ENCODE measurements at regions not wholly inside any gene's neighbourhood (a gene's known extent, or its start where the extent isn't known, plus 50 kb on each side); places are given as distances from the start of the nearest gene placed in this dataset.

- DNase-seq, result no peak
- no peak overlapping the region for H3K4me3 ChIP-seq (ENCODE audit: low read length)
- no peaks in the 10 kb centered on the region for H3K4me1 ChIP-seq (ENCODE audit: control insufficient read depth, insufficient read depth, low read length)
- intact Hi-C loops (cut with DNase I), result loop anchor here in 1 of 4 donors (10.0 kb wide), 1 partner anchor 431 kb away; no protein-coding TSS in a partner anchor
- WGBS, result 79% methylated on average over 1 of the region's 1 CpG
- ATAC-seq, result no peak
- no peak overlapping the region for H3K27ac ChIP-seq (ENCODE audit: low read length)
- H3K9me3 ChIP-seq (ENCODE audit: control insufficient read depth, low read length), result peaks cover 3% of the 10 kb centered on the region
- no peaks in the 10 kb centered on the region for H3K27me3 ChIP-seq (ENCODE audit: control insufficient read depth, insufficient read depth)
Measured at GRCh38 chr6:95423331-95423730, 154.0 kb upstream of the MANEA start.

GRCh38 chr6:95431637-95432228 is 145.6 kb upstream of the MANEA start:
- H3K27ac ChIP-seq (ENCODE audit: low read length), result no peak overlapping the region
- no peak overlapping the region for H3K4me3 ChIP-seq (ENCODE audit: low read length)
- H3K27me3 ChIP-seq (ENCODE audit: control insufficient read depth, insufficient read depth), result no peaks in the 10 kb centered on the region
- WGBS, result 53% methylated on average over 2 of the region's 2 CpGs
- no peaks in the 10 kb centered on the region for H3K9me3 ChIP-seq (ENCODE audit: control insufficient read depth, low read length)
- intact Hi-C loops (cut with DNase I), result no loop called here
- DNase-seq (peak in 2 of 3 donors; percentile 17 to 43), ATAC-seq (no peak)
- no peaks in the 10 kb centered on the region for H3K4me1 ChIP-seq (ENCODE audit: control insufficient read depth, insufficient read depth, low read length)

GRCh38 chr6:95439741-95440140 is 137.6 kb upstream of the MANEA start:
- no peaks in the 10 kb centered on the region for H3K4me1 ChIP-seq (ENCODE audit: control insufficient read depth, insufficient read depth, low read length)
- DNase-seq (no peak), ATAC-seq (no peak)
- no peak overlapping the region for H3K4me3 ChIP-seq (ENCODE audit: low read length)
- H3K9me3 ChIP-seq (ENCODE audit: control insufficient read depth, low read length), result no peaks in the 10 kb centered on the region
- no peaks in the 10 kb centered on the region for H3K27me3 ChIP-seq (ENCODE audit: control insufficient read depth, insufficient read depth)
- 87% methylated on average over 2 of the region's 2 CpGs for WGBS
- intact Hi-C loops (cut with DNase I), result loop anchor here in 1 of 4 donors (10.0 kb wide), 1 partner anchor 415 kb away; no protein-coding TSS in a partner anchor
- H3K27ac ChIP-seq (ENCODE audit: low read length), result no peak overlapping the region

DNA sequence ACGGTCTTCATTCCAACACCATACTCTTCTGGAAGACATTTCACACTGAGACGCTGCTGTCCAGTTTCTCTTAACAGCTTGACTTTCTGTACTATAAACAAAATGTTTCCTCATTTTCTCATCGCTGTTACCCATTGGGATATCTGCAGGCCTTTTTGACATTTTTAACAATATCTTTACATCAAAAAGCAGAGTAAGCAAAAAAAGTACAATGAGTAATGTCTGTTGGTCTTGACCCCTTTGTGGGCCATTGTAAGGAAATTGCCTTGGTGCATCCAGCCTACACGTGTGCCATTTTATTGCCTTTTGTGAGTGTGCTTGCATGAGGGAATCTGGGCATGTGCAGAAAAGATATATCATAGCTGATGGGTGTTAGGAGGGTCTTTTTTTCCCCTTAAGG is 129.1 kb upstream of the MANEA start:
- DNase-seq (no peak), ATAC-seq (no peak)
- no peaks in the 10 kb centered on the region for H3K27me3 ChIP-seq (ENCODE audit: control insufficient read depth, insufficient read depth)
- H3K4me1 ChIP-seq (ENCODE audit: control insufficient read depth, insufficient read depth, low read length), result no peaks in the 10 kb centered on the region
- no peak overlapping the region for H3K27ac ChIP-seq (ENCODE audit: low read length)
- H3K4me3 ChIP-seq (ENCODE audit: low read length), result no peak overlapping the region
- H3K9me3 ChIP-seq (ENCODE audit: control insufficient read depth, low read length), result no peaks in the 10 kb centered on the region
- intact Hi-C loops (cut with DNase I), result loop anchor here in 1 of 4 donors (10.0 kb wide), 1 partner anchor 407 kb away; no protein-coding TSS in a partner anchor
- whole genome bisulfite sequencing, result 84% methylated on average over 4 of the region's 4 CpGs

- Histone ChIP-seq H3K4me3 (ENCODE audit: low read length) (no peak overlapping the region), H3K4me1 (ENCODE audit: control insufficient read depth, insufficient read depth, low read length) (no peaks in the 10 kb centered on the region), H3K27ac (ENCODE audit: low read length) (no peak overlapping the region), H3K9me3 (ENCODE audit: control insufficient read depth, low read length) (no peaks in the 10 kb centered on the region), H3K27me3 (ENCODE audit: control insufficient read depth, insufficient read depth) (no peaks in the 10 kb centered on the region)
- intact Hi-C loops (cut with DNase I), result no loop called here
- ATAC-seq (no peak), DNase-seq (no peak)
- WGBS, result 64% methylated on average over 2 of the region's 2 CpGs
Measured at GRCh38 chr6:95469511-95469910, 107.8 kb upstream of the MANEA start.

DNA sequence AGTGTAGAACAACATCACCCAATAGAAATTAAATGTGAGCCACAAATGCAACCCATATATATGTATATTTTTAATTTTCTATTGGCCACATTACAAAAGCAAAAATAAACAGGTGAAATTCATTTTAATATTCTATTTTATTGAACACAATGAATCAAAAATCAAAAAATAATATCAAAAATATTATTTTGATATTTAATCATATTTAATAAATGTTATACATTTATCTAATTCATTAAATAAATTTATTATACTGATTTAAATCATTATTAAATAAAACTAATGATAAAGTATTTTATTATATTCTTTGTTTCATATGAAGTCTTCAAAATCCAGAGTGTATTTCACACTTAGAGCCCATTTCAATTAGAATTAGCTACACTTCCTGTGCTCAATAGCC is 98.4 kb upstream of the MANEA start:
- DNase-seq, result no peak
- no peaks in the 10 kb centered on the region for H3K4me1 ChIP-seq (ENCODE audit: control insufficient read depth, insufficient read depth, low read length)

DNA sequence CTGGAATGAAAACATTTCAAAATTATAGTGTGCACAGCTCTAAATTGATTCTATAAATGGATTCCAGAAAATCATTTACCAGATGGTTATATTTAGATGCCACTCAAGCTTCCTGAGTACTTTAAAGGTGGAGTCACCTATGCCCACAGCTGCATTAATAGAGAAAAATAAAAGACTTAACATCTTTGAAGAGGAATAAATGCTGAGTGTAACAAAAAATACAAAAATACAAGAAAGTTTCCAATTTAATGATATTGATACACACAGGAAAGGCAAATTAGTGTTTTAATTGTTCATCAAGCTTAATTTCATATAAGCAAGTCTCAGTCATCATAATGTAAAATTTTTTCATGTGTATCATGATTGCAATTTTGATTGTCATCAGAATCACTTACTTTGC is 89.5 kb upstream of the MANEA start:
- H3K4me1 ChIP-seq (ENCODE audit: control insufficient read depth, insufficient read depth, low read length), result no peaks in the 10 kb centered on the region
- H3K27ac ChIP-seq (ENCODE audit: low read length), result no peak overlapping the region
- no peak overlapping the region for H3K4me3 ChIP-seq (ENCODE audit: low read length)
- intact Hi-C loops (cut with DNase I), result no loop called here
- H3K27me3 ChIP-seq (ENCODE audit: control insufficient read depth, insufficient read depth), result no peaks in the 10 kb centered on the region
- ATAC-seq (no peak), DNase-seq (no peak)
- H3K9me3 ChIP-seq (ENCODE audit: control insufficient read depth, low read length), result no peaks in the 10 kb centered on the region

More for the DNA sequence above, 98.4 kb upstream of the MANEA start:
- no peaks in the 10 kb centered on the region for H3K27me3 ChIP-seq (ENCODE audit: control insufficient read depth, insufficient read depth)
- H3K4me3 ChIP-seq (ENCODE audit: low read length), result no peak overlapping the region
- H3K9me3 ChIP-seq (ENCODE audit: control insufficient read depth, low read length), result no peaks in the 10 kb centered on the region
- intact Hi-C loops (cut with DNase I), result no loop called here
- no peak for ATAC-seq
- no peak overlapping the region for H3K27ac ChIP-seq (ENCODE audit: low read length)

- 38% methylated on average over 3 of the region's 3 CpGs for WGBS
- intact Hi-C loops (cut with DNase I), result no loop called here
- DNase-seq (no peak), ATAC-seq (no peak)
- no peaks in the 10 kb centered on the region for H3K27me3 ChIP-seq (ENCODE audit: control insufficient read depth, insufficient read depth)
- no peak overlapping the region for H3K4me3 ChIP-seq (ENCODE audit: low read length)
- no peaks in the 10 kb centered on the region for H3K4me1 ChIP-seq (ENCODE audit: control insufficient read depth, insufficient read depth, low read length)
- no peak overlapping the region for H3K27ac ChIP-seq (ENCODE audit: low read length)
- H3K9me3 ChIP-seq (ENCODE audit: control insufficient read depth, low read length), result no peaks in the 10 kb centered on the region
Measured at GRCh38 chr6:95489185-95489863, 88.0 kb upstream of the MANEA start.

GRCh38 chr6:95496769-95497426 is 80.4 kb upstream of the MANEA start:
- Histone ChIP-seq H3K9me3 (ENCODE audit: control insufficient read depth, low read length) (no peaks in the 10 kb centered on the region), H3K4me1 (ENCODE audit: control insufficient read depth, insufficient read depth, low read length) (no peaks in the 10 kb centered on the region), H3K27ac (ENCODE audit: low read length) (no peak overlapping the region), H3K27me3 (ENCODE audit: control insufficient read depth, insufficient read depth) (no peaks in the 10 kb centered on the region), H3K4me3 (ENCODE audit: low read length) (no peak overlapping the region)
- DNase-seq (peak in 2 of 3 donors; percentile 36 to 39), ATAC-seq (no peak)
- intact Hi-C loops (cut with DNase I), result no loop called here
- WGBS, result 91% methylated on average over 28 of the region's 28 CpGs

GRCh38 chr6:95501032-95501904 is 76.1 kb upstream of the MANEA start:
- ATAC-seq (no peak), DNase-seq (no peak)
- Histone ChIP-seq H3K9me3 (ENCODE audit: control insufficient read depth, low read length) (no peaks in the 10 kb centered on the region), H3K4me3 (ENCODE audit: low read length) (no peak overlapping the region), H3K4me1 (ENCODE audit: control insufficient read depth, insufficient read depth, low read length) (no peaks in the 10 kb centered on the region), H3K27ac (ENCODE audit: low read length) (no peak overlapping the region), H3K27me3 (ENCODE audit: control insufficient read depth, insufficient read depth) (no peaks in the 10 kb centered on the region)
- intact Hi-C loops (cut with DNase I), result no loop called here
- WGBS, result 95% methylated on average over 4 of the region's 4 CpGs

DNA sequence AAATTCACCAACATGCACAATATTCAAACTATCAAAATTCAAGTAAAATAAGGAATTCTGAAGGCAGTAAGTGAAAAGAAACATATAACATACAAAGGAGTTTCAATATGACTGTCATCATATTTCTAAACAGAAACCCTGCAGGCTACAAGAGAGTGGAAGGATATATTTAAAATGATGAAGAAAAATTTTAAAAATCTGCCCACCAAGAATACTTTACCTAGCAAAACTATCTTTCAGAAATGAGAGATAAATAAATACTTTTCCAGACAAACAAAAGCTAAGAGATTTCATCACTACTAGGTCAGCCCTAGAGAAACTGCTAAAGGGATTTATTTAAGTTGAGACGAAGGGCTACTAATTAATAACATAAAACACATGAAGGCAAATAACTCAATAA is 73.8 kb upstream of the MANEA start:
- no peaks in the 10 kb centered on the region for H3K9me3 ChIP-seq (ENCODE audit: control insufficient read depth, low read length)
- intact Hi-C loops (cut with DNase I), result no loop called here
- no peaks in the 10 kb centered on the region for H3K4me1 ChIP-seq (ENCODE audit: control insufficient read depth, insufficient read depth, low read length)
- H3K27me3 ChIP-seq (ENCODE audit: control insufficient read depth, insufficient read depth), result no peaks in the 10 kb centered on the region
- H3K27ac ChIP-seq (ENCODE audit: low read length), result no peak overlapping the region
- ATAC-seq (no peak), DNase-seq (no peak)
- WGBS, result 96% methylated on average over 1 of the region's 1 CpG
- H3K4me3 ChIP-seq (ENCODE audit: low read length), result no peak overlapping the region
